Ishikawa (cell line): ENCODE measurements at regions not wholly inside any gene's neighbourhood (a gene's known extent, or its start where the extent isn't known, plus 50 kb on each side); places are given as distances from the start of the nearest gene placed in this dataset.

ENCODE experiments used
- CEBPB ChIP-seq: IDR thresholded peaks from 2 replicates; pipeline ENCODE4 v1.6.1; 2012
- CREB1 ChIP-seq: IDR thresholded peaks from 2 replicates; pipeline ENCODE4 v1.6.1; 2012; ENCODE audit warnings: low read depth
- EGR1 ChIP-seq: IDR thresholded peaks from 2 replicates; pipeline ENCODE4 v1.6.1; 2012
- EP300 ChIP-seq: IDR thresholded peaks from 2 replicates; pipeline ENCODE4 v1.6.1; 2012; ENCODE audit warnings: borderline replicate concordance
- FOXM1 ChIP-seq: IDR thresholded peaks from 2 replicates; pipeline ENCODE4 v1.6.1; 2012; ENCODE audit warnings: low read depth, borderline replicate concordance
- MAX ChIP-seq: IDR thresholded peaks from 2 replicates; pipeline ENCODE4 v1.6.1; 2012
- NFIC ChIP-seq: IDR thresholded peaks from 2 replicates; pipeline ENCODE4 v1.6.1; 2012
- RAD21 ChIP-seq: IDR thresholded peaks from 2 replicates; pipeline ENCODE4 v1.6.1; 2012; ENCODE audit warnings: low read depth
- REST ChIP-seq: IDR thresholded peaks from 2 replicates; pipeline ENCODE4 v1.6.1; 2012; ENCODE audit warnings: low read depth, mild to moderate bottlenecking
- TAF1 ChIP-seq: IDR thresholded peaks from 2 replicates; pipeline ENCODE4 v1.6.1; 2012; ENCODE audit warnings: low read depth, mild to moderate bottlenecking
- TCF12 ChIP-seq: IDR thresholded peaks from 2 replicates; pipeline ENCODE4 v1.6.1; 2012; ENCODE audit warnings: low read depth
- TEAD4 ChIP-seq: IDR thresholded peaks from 2 replicates; pipeline ENCODE4 v1.6.1; 2012
- USF1 ChIP-seq: IDR thresholded peaks from 2 replicates; pipeline ENCODE4 v1.6.1; 2012
- YY1 ChIP-seq: IDR thresholded peaks from 2 replicates; pipeline ENCODE4 v1.6.1; 2012; ENCODE audit warnings: low read depth
- ZBTB7A ChIP-seq: IDR thresholded peaks from 2 replicates; pipeline ENCODE4 v1.6.1; 2012; ENCODE audit warnings: low read depth

GRCh38 chr4:123481717-123482116, 85.1 kb downstream of the SPRY1 start:
- TF ChIP-seq EP300 (no peak), RAD21 (no peak), NFIC (no peak), CREB1 (no peak), YY1 (no peak), MAX (no peak), ZBTB7A (no peak), EGR1 (no peak)

- TF ChIP-seq REST = no peak
- TF ChIP-seq NFIC = peak; percentile 34; the same call in 1 of the 2 replicates
Measured at GRCh38 chr4:123484291-123484926, 87.8 kb downstream of the SPRY1 start.

- TF ChIP-seq FOXM1 (no peak), ZBTB7A (no peak), CREB1 (no peak), USF1 (no peak), EGR1 (no peak), TEAD4 (no peak), TAF1 (no peak), TCF12 (no peak), CEBPB (no peak), REST (no peak), RAD21 (no peak), NFIC (no peak), EP300 (no peak), MAX (no peak), YY1 (no peak)
Measured at GRCh38 chr4:123485601-123486000, 89.0 kb downstream of the SPRY1 start.

- TF ChIP-seq ZBTB7A (no peak), REST (no peak), TEAD4 (no peak), USF1 (peak; percentile 50; the same call in 1 of the 2 replicates), EP300 (no peak)
Measured at GRCh38 chr4:123488916-123489315, 92.3 kb downstream of the SPRY1 start.

GRCh38 chr4:123495530-123495929, 98.9 kb downstream of the SPRY1 start:
- TF ChIP-seq TAF1 = no peak
- TF ChIP-seq CREB1 = no peak
- no peak for TF ChIP-seq CEBPB
- TF ChIP-seq REST = no peak
- TF ChIP-seq USF1 = no peak
- no peak for TF ChIP-seq NFIC
- TF ChIP-seq MAX = no peak
- TF ChIP-seq FOXM1 = no peak
- no peak for TF ChIP-seq YY1
- TF ChIP-seq EGR1 = no peak
- no peak for TF ChIP-seq RAD21
- no peak for TF ChIP-seq TEAD4
- TF ChIP-seq EP300 = no peak
- no peak for TF ChIP-seq ZBTB7A
- TF ChIP-seq TCF12 = no peak
